AG09319 (cell line): ENCODE measurements at regions not wholly inside any gene's neighbourhood (a gene's known extent, or its start where the extent isn't known, plus 50 kb on each side); places are given as distances from the start of the nearest gene placed in this dataset.

ENCODE experiments used
- DNase-seq: peaks from one replicate; pipeline ENCODE4 v3.0.0-alpha.2; 2010; ENCODE audit warnings: low read depth; ENCODE audit errors: extremely low read depth
- CTCF ChIP-seq: IDR thresholded peaks from 2 replicates; pipeline ENCODE4 v1.5.1; 2011; ENCODE audit warnings: low read depth, mild to moderate bottlenecking, inconsistent platforms, low read length, moderate library complexity

DNA sequence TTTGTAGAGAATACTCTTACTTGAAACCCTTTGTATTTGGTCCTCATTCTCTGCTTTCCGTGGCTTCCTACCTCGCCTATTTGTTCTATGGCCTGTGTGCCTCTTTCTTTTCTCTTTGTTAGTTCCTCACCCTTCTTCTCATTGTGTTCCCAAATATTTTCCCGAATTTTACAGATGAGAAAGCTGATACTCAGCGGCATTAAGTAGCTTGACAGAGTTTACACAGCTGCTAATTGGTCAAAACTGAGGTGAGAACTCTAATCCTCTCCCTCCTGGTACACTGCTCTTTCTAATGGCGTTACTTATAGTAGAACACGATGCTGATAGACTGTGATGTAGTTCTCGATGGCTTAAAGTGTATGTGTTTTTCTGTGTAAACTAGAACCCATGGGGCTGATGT, 80.7 kb upstream of the HDAC9 start:
- no peak for DNase-seq
- no peak for TF ChIP-seq CTCF

DNA sequence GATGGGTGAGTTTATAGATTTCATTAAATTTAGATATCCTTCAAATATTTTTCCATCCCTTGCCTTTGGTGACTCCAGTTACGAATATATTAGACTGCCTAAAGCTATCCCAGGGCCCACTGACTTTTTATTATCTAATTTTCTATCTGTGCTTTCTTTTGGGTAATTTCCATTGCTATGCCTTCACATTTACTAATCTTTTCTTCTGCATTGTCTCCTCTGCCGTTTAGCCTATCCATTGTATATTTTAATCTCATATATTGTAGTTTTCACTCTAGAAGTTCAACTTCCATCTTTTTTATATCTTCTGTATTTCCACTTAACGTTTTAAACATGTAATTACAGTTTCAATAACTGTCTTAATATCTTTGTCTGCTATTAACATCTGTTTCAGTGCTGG, 78.6 kb upstream of the HDAC9 start:
- TF ChIP-seq CTCF: no peak
- DNase-seq: no peak

- TF ChIP-seq CTCF: no peak
- DNase-seq: no peak
Observed at GRCh38 chr7:18419456-18419855, 76.1 kb upstream of the HDAC9 start.

GRCh38 chr7:18420108-18420507, 75.4 kb upstream of the HDAC9 start:
- TF ChIP-seq CTCF: no peak
- DNase-seq: no peak

DNA sequence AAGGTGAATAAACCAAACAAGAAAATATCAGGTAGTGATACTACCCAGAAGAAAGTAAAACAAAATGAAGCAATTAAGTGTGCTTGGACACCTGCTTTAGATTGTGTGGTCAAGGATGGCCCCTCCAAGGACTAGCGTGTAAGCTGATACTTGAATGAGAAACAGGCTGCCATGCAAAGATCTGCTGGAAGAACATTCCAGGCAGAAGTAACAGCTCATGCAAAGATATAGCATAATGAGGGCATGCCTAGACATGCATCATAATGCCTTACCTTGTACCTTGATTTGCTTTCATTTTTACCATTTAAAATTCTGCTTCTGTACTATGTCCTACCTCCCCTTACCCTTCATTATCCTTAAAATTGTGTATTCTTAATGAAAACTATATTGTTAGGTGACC, 74.8 kb upstream of the HDAC9 start:
- TF ChIP-seq CTCF: no peak
- no peak for DNase-seq

- DNase-seq: no peak
Observed at GRCh38 chr7:18421297-18422002, 74.1 kb upstream of the HDAC9 start.

GRCh38 chr7:18425227-18425626, 70.3 kb upstream of the HDAC9 start:
- no peak for TF ChIP-seq CTCF
- DNase-seq: no peak

More at GRCh38 chr7:18421297-18422002, 74.1 kb upstream of the HDAC9 start:
- no peak for TF ChIP-seq CTCF
